ENCODE measurements at regions not wholly inside any gene's neighbourhood (a gene's known extent, or its start where the extent isn't known, plus 50 kb on each side); places are given as distances from the start of the nearest gene placed in this dataset.

GRCh38 chr3:135627057-135627456, 338.5 kb upstream of the PPP2R3A start:
- TF ChIP-seq, protein P1, sequence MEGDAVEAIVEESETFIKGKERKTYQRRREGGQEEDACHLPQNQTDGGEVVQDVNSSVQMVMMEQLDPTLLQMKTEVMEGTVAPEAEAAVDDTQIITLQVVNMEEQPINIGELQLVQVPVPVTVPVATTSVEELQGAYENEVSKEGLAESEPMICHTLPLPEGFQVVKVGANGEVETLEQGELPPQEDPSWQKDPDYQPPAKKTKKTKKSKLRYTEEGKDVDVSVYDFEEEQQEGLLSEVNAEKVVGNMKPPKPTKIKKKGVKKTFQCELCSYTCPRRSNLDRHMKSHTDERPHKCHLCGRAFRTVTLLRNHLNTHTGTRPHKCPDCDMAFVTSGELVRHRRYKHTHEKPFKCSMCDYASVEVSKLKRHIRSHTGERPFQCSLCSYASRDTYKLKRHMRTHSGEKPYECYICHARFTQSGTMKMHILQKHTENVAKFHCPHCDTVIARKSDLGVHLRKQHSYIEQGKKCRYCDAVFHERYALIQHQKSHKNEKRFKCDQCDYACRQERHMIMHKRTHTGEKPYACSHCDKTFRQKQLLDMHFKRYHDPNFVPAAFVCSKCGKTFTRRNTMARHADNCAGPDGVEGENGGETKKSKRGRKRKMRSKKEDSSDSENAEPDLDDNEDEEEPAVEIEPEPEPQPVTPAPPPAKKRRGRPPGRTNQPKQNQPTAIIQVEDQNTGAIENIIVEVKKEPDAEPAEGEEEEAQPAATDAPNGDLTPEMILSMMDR (IDR thresholded peaks at IDR 0.05), result no peak
- TF ChIP-seq POLR2A (IDR thresholded peaks at IDR 0.05), result no peak
